HepG2 (cell line): ENCODE measurements at regions not wholly inside any gene's neighbourhood (a gene's known extent, or its start where the extent isn't known, plus 50 kb on each side); places are given as distances from the start of the nearest gene placed in this dataset.

Source experiments
- ATAC-seq: fragments of 200-7000 bp; cut with Tn5 transposase; 3 replicates; pipeline ENCODE4 v1.9.1; 2020; ENCODE audit warnings: mild to moderate bottlenecking, moderate library complexity
- BruUV-seq: library from RNA; stranded (reverse); fragments of 400-500 nt; replicated peaks from 2 replicates; lab custom pipeline; 2021; lab: Mats Ljungman, UMichigan
- CTCF ChIA-PET: fragments of 300-600 bp; formaldehyde crosslinking; extraction: SDS; loops from one replicate; lab custom pipeline; 2021; ENCODE audit warnings: low total read pairs, inconsistent platforms, low intra/inter-chr PET ratio; lab: Yijun Ruan, JAX
- POLR2A ChIA-PET: fragments of 350-600 bp; sonication (Branson Sonifier 250); formaldehyde crosslinking; loops from one replicate; lab custom pipeline; 2020; ENCODE audit warnings: antibody characterized with exemption, inconsistent platforms; lab: Yijun Ruan, JAX
- DNase-seq: peaks from one replicate; pipeline ENCODE4 v3.0.0-alpha.2; 2015; ENCODE audit warnings: low spot score
- FAIRE-seq: peaks from 3 replicates; lab custom pipeline; 2011; peaks lifted over from hg19 to GRCh38; lab: Jason Lieb, UNC
- H2AFZ ChIP-seq: one replicate; pipeline ENCODE4 v1.6.1; 2011; ENCODE audit warnings: low read length, inconsistent platforms
- H3K27ac ChIP-seq: fragments of 300-600 bp; 3 replicates; pipeline ENCODE4 v1.8.0; 2011; ENCODE audit warnings: mixed run types, mild to moderate bottlenecking, mixed read lengths, low read length, inconsistent platforms; ENCODE audit not compliant: insufficient read depth; ENCODE audit errors: extremely low read length
- H3K27me3 ChIP-seq, 2 experiments: fragments of 200-600 bp in 1 of 2; 2 replicates in 1 of 2; 3 replicates in 1 of 2; pipeline versions ENCODE4 v1.6.0 to v1.8.0; 2011; ENCODE audit warnings: low read length in 2 of 2, mild to moderate bottlenecking in 2 of 2, moderate library complexity in 2 of 2, inconsistent platforms in 1 of 2; ENCODE audit not compliant: insufficient read depth in 2 of 2, control insufficient read depth in 1 of 2
- H3K36me3 ChIP-seq, 2 experiments: fragments of 200-600 bp in 1 of 2; replicated peaks in 1 of 2; 2 replicates in 1 of 2; 3 replicates in 1 of 2; pipeline versions ENCODE4 v1.5.1 to v1.8.0; 2011; ENCODE audit warnings: low read length in 2 of 2, inconsistent platforms in 1 of 2; ENCODE audit not compliant: insufficient read depth in 2 of 2, control insufficient read depth in 1 of 2
- H3K4me1 ChIP-seq: 2 replicates; pipeline ENCODE4 v1.5.1; 2012; ENCODE audit warnings: low read length, inconsistent platforms; ENCODE audit not compliant: insufficient read depth
- H3K4me2 ChIP-seq: 2 replicates; pipeline ENCODE4 v1.6.0; 2011; ENCODE audit warnings: low read depth, low read length, inconsistent platforms
- H3K4me3 ChIP-seq, 3 experiments: fragments of 200-600 bp in 1 of 3; sonication (generic), shearing (Covaris generic) in 1 of 3; replicated peaks in 1 of 3; 2 replicates each; pipeline ENCODE4 v1.5.1; 2011 to 2016; ENCODE audit warnings: low read length in 3 of 3, inconsistent platforms in 2 of 3, low read depth in 2 of 3, mild to moderate bottlenecking in 2 of 3, control low read depth in 1 of 3, mixed read lengths in 1 of 3; ENCODE audit not compliant: insufficient read depth in 1 of 3
- H3K79me2 ChIP-seq: one replicate; pipeline ENCODE4 v1.6.1; 2011; ENCODE audit warnings: low read length, inconsistent platforms; ENCODE audit not compliant: insufficient read depth
- H3K9ac ChIP-seq: 2 replicates; pipeline ENCODE4 v1.6.0; 2011; ENCODE audit warnings: mild to moderate bottlenecking, low read depth, low read length, inconsistent platforms; ENCODE audit not compliant: insufficient read depth
- H3K9me3 ChIP-seq: 2 replicates; pipeline ENCODE4 v1.5.1; 2012; ENCODE audit warnings: mild to moderate bottlenecking, low read length
- H4K20me1 ChIP-seq: 2 replicates; pipeline ENCODE4 v1.6.0; 2011; ENCODE audit warnings: inconsistent platforms, mild to moderate bottlenecking, low read length, moderate library complexity; ENCODE audit not compliant: insufficient read depth
- E2F2 ChIP-seq: sonication (generic); formaldehyde crosslinking; IDR thresholded peaks from 2 replicates; pipeline ENCODE4 v1.4.0; 2020; ENCODE audit warnings: missing genetic modification reagents, borderline replicate concordance
- HNF4A ChIP-seq: sonication (generic); formaldehyde crosslinking; IDR thresholded peaks from 2 replicates; pipeline ENCODE4 v1.4.0; 2020; ENCODE audit warnings: missing genetic modification reagents
- ZNF24 ChIP-seq: fragments of 450-650 bp; IDR thresholded peaks from 2 replicates; pipeline ENCODE4 v1.6.1; 2017; ENCODE audit warnings: antibody characterized with exemption, mild to moderate bottlenecking
- ZNF296 ChIP-seq: sonication (generic); formaldehyde crosslinking; conservative IDR thresholded peaks from 2 replicates; pipeline ENCODE4 v1.5.0; 2020; ENCODE audit warnings: mild to moderate bottlenecking, missing genetic modification reagents
- ZNF652 ChIP-seq: IDR thresholded peaks from 2 replicates; pipeline ENCODE4 v1.6.1; 2016; ENCODE audit warnings: low read depth, borderline replicate concordance
- ZNF747 ChIP-seq: sonication (generic); formaldehyde crosslinking; IDR thresholded peaks from 2 replicates; pipeline ENCODE4 v1.8.1; 2023; ENCODE audit warnings: missing genetic modification reagents, mild to moderate bottlenecking, borderline replicate concordance
- WGBS: methylation state at CpG from one replicate; pipeline ENCODE4 v1.1.6; 2017; ENCODE audit warnings: low lambda C conversion rate; 5-methylcytosine and 5-hydroxymethylcytosine counted together
- in situ Hi-C: cut with HindIII; loops from 2 replicates; pipeline ENCODE4 v1.10.0; 2017; ENCODE audit warnings: low pct_unique_long_range_greater_than_20kb; ENCODE audit not compliant: extremely low pct_ligation_motif_present
- intact Hi-C: fragments of 100-400 bp; cut with micrococcal nuclease; formaldehyde crosslinking; loops from one replicate; pipeline ENCODE4 v1.10.0; 2022; ENCODE audit not compliant: unreplicated experiment
- TF ChIP-seq, protein P1 (sequence below): sonication (generic); formaldehyde crosslinking; IDR thresholded peaks from 2 replicates; pipeline ENCODE4 v1.4.0; 2020; ENCODE audit warnings: mild to moderate bottlenecking, missing genetic modification reagents

DNA sequence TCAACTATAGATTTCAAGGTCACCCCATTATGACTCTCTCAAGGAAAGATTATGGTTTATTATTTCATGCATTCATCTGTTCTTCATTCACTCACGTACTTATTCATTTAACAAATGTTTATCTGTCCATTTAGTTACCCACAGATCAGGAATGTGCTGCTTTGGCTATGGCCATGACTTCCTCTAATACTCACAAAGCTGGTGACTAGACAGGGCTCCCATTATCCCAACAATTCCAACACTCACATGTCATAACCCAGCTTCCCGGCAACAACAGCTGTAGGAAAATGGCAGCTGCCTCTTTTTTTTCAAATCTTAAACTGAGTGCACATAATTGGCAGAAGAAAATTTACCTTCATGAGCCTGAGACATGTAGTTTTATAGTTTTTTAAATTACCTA is 190.8 kb upstream of the CCDC196 start:
- in situ Hi-C loops, result no loop called here
- Histone ChIP-seq H3K79me2 (no peaks in the 10 kb centered on the region), H3K4me3 (no peak overlapping the region), H3K4me1 (no peaks in the 10 kb centered on the region), H3K36me3 (no peaks in the 10 kb centered on the region), H4K20me1 (no peaks in the 10 kb centered on the region), H3K9me3 (no peaks in the 10 kb centered on the region), H2AFZ (no peak overlapping the region), H3K4me2 (no peak overlapping the region), H3K27ac (no peak overlapping the region), H3K27me3 (0 out of 5 replicates have a peak, but pooled peaks cover 0 to 3% of the 10 kb centered on the region in 2 experiments), H3K9ac (no peak overlapping the region)
- 0% methylated on average over 2 of the region's 2 CpGs for WGBS
- TF ChIP-seq E2F2 (CRISPR knock-in tag) (no peak), ZNF24 (no peak)
- FAIRE-seq (no peak), DNase-seq (no peak), ATAC-seq (no peak)
- ChIA-PET CTCF (no interaction called here), POLR2A (no interaction called here)
- intact Hi-C loops, result no loop called here
- no TSS peak for BruUV-seq

DNA sequence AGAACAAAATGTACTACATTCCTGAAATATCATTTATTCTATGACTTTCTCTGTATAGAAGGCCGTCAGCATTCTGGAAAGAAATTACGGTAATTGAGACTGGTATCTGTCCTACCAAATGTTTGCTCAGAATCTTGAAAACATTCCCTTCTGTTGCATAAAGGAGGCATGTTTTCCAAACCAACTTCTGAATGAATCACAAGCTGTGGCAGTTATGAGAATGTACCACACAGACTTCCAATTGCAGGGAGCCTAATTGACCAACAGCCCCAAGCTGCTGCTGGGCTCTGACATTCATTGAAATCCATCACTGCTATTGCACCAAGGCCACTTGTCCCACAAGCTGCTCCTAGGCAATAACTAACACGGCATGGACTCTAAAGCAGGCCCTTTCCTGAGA is 185.3 kb upstream of the CCDC196 start:
- ChIA-PET CTCF (no interaction called here), POLR2A (no interaction called here)
- TF ChIP-seq, protein P1, sequence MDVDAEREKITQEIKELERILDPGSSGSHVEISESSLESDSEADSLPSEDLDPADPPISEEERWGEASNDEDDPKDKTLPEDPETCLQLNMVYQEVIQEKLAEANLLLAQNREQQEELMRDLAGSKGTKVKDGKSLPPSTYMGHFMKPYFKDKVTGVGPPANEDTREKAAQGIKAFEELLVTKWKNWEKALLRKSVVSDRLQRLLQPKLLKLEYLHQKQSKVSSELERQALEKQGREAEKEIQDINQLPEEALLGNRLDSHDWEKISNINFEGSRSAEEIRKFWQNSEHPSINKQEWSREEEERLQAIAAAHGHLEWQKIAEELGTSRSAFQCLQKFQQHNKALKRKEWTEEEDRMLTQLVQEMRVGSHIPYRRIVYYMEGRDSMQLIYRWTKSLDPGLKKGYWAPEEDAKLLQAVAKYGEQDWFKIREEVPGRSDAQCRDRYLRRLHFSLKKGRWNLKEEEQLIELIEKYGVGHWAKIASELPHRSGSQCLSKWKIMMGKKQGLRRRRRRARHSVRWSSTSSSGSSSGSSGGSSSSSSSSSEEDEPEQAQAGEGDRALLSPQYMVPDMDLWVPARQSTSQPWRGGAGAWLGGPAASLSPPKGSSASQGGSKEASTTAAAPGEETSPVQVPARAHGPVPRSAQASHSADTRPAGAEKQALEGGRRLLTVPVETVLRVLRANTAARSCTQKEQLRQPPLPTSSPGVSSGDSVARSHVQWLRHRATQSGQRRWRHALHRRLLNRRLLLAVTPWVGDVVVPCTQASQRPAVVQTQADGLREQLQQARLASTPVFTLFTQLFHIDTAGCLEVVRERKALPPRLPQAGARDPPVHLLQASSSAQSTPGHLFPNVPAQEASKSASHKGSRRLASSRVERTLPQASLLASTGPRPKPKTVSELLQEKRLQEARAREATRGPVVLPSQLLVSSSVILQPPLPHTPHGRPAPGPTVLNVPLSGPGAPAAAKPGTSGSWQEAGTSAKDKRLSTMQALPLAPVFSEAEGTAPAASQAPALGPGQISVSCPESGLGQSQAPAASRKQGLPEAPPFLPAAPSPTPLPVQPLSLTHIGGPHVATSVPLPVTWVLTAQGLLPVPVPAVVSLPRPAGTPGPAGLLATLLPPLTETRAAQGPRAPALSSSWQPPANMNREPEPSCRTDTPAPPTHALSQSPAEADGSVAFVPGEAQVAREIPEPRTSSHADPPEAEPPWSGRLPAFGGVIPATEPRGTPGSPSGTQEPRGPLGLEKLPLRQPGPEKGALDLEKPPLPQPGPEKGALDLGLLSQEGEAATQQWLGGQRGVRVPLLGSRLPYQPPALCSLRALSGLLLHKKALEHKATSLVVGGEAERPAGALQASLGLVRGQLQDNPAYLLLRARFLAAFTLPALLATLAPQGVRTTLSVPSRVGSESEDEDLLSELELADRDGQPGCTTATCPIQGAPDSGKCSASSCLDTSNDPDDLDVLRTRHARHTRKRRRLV (CRISPR knock-in tag), result no peak
- TF ChIP-seq ZNF652 (CRISPR knock-in tag) (no peak), HNF4A (CRISPR knock-in tag) (no peak), ZNF296 (CRISPR knock-in tag) (no peak), ZNF747 (CRISPR knock-in tag) (no peak)
- no peaks in the 10 kb centered on the region for H3K4me1 ChIP-seq
- no peak overlapping the region for H3K27ac ChIP-seq
- FAIRE-seq, result no peak
- H3K4me3 ChIP-seq, result no peak overlapping the region
- no peak overlapping the region for H3K9ac ChIP-seq
- DNase-seq, result no peak
- H3K9me3 ChIP-seq, result no peaks in the 10 kb centered on the region
- H3K79me2 ChIP-seq, result no peaks in the 10 kb centered on the region
- H2AFZ ChIP-seq, result no peak overlapping the region
- H3K27me3 ChIP-seq, result no peaks in the 10 kb centered on the region
- WGBS, result 8% methylated on average over 3 of the region's 3 CpGs
- in situ Hi-C loops, result no loop called here
- intact Hi-C loops, result no loop called here
- no peak overlapping the region for H3K4me2 ChIP-seq
- H4K20me1 ChIP-seq, result no peaks in the 10 kb centered on the region
- no peak for ATAC-seq
- H3K36me3 ChIP-seq, result no peaks in the 10 kb centered on the region
- no TSS peak for BruUV-seq
